Neural crest cell (in vitro differentiated cells): ENCODE measurements at regions not wholly inside any gene's neighbourhood (a gene's known extent, or its start where the extent isn't known, plus 50 kb on each side); places are given as distances from the start of the nearest gene placed in this dataset.

ENCODE experiments used
- DNase-seq: peaks from one replicate; pipeline ENCODE4 v3.0.0; 2021; ENCODE audit warnings: low read depth, mixed read lengths, low spot score
- H3K27ac Mint-ChIP-seq: one replicate; pipeline ENCODE4 v1.8.0; 2021; ENCODE audit warnings: mild to moderate bottlenecking, mixed read lengths; ENCODE audit not compliant: unreplicated experiment
- H3K27me3 Mint-ChIP-seq: 2 replicates; pipeline ENCODE4 v1.8.0; 2021; ENCODE audit warnings: low read depth, mild to moderate bottlenecking, mixed read lengths
- H3K36me3 Mint-ChIP-seq: 2 replicates; pipeline ENCODE4 v1.8.0; 2021; ENCODE audit warnings: low read depth, mild to moderate bottlenecking, mixed read lengths
- H3K4me1 Mint-ChIP-seq: 2 replicates; pipeline ENCODE4 v1.8.0; 2021; ENCODE audit warnings: mixed read lengths
- H3K4me3 Mint-ChIP-seq: one replicate; pipeline ENCODE4 v1.8.0; 2021; ENCODE audit warnings: mild to moderate bottlenecking, mixed read lengths
- H3K9me3 Mint-ChIP-seq: 2 replicates; pipeline ENCODE4 v1.8.0; 2021; ENCODE audit warnings: mixed read lengths
- TF ChIP-seq, protein P1 (sequence below): fragments of 200-600 bp; sonication (generic); conservative IDR thresholded peaks from 2 replicates; pipeline ENCODE4 v1.5.0; 2021; ENCODE audit warnings: antibody characterized with exemption, mild to moderate bottlenecking

DNA sequence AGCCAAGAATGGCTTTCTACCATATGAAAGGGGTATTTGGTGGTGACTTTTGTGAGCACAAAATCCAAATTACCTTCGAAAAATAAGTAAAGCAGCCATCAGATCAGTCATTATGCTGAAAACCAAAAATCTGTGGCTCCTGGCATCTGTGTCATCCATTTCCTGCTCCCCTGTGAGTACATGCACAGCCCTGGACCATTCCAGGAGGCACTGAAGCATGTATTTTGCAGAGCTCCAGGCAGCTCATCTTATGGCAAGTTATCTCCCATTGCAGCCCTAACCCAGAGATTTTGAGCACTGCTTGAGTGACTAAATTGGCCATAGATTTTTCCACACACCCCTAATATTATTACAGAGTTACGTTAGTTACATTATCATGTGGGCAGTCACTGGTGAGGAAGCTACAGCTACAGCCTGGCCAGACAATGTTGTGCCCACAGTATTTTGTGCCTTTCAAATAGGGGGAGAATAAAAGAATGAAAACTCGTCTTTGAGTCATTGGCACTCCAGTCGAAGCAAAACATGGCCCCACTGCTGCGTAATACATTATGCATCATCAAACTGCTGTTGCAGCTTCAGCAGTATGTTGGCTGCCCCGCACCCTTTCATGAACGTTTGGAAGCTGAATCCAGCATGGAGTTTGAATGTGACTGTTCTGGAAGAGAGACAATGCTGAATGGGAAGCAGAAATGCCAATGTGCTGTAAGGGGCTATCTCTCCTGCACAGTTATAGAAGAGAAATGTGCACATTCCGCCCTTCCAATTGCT, 702.2 kb downstream of the RNF144A start:
- H3K4me3 Mint-ChIP-seq = no peak overlapping the region

GRCh38 chr2:7620255-7620654, 703.0 kb downstream of the RNF144A start:
- TF ChIP-seq, protein P1, sequence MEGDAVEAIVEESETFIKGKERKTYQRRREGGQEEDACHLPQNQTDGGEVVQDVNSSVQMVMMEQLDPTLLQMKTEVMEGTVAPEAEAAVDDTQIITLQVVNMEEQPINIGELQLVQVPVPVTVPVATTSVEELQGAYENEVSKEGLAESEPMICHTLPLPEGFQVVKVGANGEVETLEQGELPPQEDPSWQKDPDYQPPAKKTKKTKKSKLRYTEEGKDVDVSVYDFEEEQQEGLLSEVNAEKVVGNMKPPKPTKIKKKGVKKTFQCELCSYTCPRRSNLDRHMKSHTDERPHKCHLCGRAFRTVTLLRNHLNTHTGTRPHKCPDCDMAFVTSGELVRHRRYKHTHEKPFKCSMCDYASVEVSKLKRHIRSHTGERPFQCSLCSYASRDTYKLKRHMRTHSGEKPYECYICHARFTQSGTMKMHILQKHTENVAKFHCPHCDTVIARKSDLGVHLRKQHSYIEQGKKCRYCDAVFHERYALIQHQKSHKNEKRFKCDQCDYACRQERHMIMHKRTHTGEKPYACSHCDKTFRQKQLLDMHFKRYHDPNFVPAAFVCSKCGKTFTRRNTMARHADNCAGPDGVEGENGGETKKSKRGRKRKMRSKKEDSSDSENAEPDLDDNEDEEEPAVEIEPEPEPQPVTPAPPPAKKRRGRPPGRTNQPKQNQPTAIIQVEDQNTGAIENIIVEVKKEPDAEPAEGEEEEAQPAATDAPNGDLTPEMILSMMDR = no peak
- H3K9me3 Mint-ChIP-seq = peaks cover 5% of the 10 kb centered on the region
- H3K4me1 Mint-ChIP-seq = peaks cover 36% of the 10 kb centered on the region
- H3K27ac Mint-ChIP-seq = no peak overlapping the region
- no peaks in the 10 kb centered on the region for H3K36me3 Mint-ChIP-seq
- no peaks in the 10 kb centered on the region for H3K27me3 Mint-ChIP-seq
- H3K4me3 Mint-ChIP-seq = peak overlapping the region; percentile 16
- no peak for DNase-seq

More for the DNA sequence above, 702.2 kb downstream of the RNF144A start:
- H3K27ac Mint-ChIP-seq = no peak overlapping the region
- peaks cover 38% of the 10 kb centered on the region for H3K4me1 Mint-ChIP-seq
- H3K36me3 Mint-ChIP-seq = no peaks in the 10 kb centered on the region
- DNase-seq = no peak
- H3K9me3 Mint-ChIP-seq = peaks cover 5% of the 10 kb centered on the region
- TF ChIP-seq, protein P1 = no peak
- H3K27me3 Mint-ChIP-seq = no peaks in the 10 kb centered on the region

DNA sequence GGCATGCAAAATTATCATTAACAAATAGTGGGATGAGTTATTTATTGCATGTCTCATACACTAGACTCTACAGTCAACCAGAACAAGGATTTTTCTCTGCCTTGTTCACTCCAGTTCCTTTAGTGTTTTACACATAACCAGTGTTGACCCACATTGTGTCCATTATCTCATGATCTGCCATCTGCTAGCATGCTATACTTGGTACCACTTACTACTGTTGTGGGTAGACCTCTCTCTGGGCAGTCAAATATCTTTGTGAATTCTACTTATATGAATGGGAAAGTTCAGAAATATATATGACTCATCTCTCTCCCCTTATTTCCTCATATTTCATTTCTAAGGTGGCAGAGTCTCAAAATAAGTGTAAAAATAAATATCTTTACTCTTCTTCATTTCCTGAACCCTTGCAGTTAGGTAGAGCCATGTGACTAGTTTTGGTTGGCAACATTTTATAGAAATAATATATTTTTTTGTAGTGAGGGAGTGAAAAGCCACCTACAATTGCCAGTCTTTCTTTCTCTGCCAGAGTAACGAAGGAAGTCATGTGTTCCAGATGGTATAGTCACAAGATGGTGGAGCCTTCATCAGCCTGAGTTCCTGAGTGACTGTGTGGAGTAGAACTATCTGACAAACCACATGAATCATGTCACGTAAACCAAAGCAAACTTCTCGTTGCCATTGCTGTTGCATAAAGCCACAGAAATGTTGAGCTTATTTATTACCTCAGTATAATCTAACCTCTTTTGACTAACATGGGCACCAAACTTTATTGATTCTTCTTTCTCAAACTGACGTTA, 704.0 kb downstream of the RNF144A start:
- H3K27ac Mint-ChIP-seq = no peak overlapping the region
- H3K4me1 Mint-ChIP-seq = peaks cover 33% of the 10 kb centered on the region
- no peak for DNase-seq
- no peaks in the 10 kb centered on the region for H3K27me3 Mint-ChIP-seq
- TF ChIP-seq, protein P1 = no peak
- peaks cover 5% of the 10 kb centered on the region for H3K9me3 Mint-ChIP-seq
- H3K4me3 Mint-ChIP-seq = no peak overlapping the region
- no peaks in the 10 kb centered on the region for H3K36me3 Mint-ChIP-seq

GRCh38 chr2:7625392-7626138, 708.4 kb downstream of the RNF144A start:
- Mint-ChIP-seq H3K4me3 (no peak overlapping the region), H3K36me3 (no peaks in the 10 kb centered on the region), H3K27ac (no peak overlapping the region), H3K9me3 (peaks cover 10% of the 10 kb centered on the region), H3K27me3 (no peaks in the 10 kb centered on the region), H3K4me1 (no peaks in the 10 kb centered on the region)
- TF ChIP-seq, protein P1 = no peak
- no peak for DNase-seq

DNA sequence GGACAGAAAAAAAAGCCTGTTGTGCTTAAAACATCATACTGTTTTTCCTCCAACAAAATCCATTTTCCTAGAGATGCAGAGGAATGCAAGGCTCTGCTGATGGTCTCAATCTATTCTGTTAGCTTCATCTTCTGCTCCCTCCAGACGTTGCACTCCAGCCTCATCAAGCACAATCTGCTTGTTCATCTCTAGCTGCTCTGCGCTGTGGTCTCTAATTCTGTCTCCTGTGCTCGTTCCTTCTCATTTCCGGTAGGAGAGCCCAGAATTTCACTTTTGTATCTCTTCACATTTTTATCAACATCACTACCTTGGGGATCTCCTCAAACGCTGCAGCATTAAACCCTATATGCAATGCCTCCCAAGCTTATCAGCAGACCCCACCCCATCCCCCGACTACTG, 708.9 kb downstream of the RNF144A start:
- no peaks in the 10 kb centered on the region for H3K4me1 Mint-ChIP-seq
- TF ChIP-seq, protein P1 = no peak
- H3K27ac Mint-ChIP-seq = no peak overlapping the region
- H3K4me3 Mint-ChIP-seq = no peak overlapping the region
- peaks cover 8% of the 10 kb centered on the region for H3K9me3 Mint-ChIP-seq
- no peaks in the 10 kb centered on the region for H3K36me3 Mint-ChIP-seq
- H3K27me3 Mint-ChIP-seq = no peaks in the 10 kb centered on the region
- DNase-seq = no peak
